Natural killer cell (primary cell): ENCODE measurements at regions not wholly inside any gene's neighbourhood (a gene's known extent, or its start where the extent isn't known, plus 50 kb on each side); places are given as distances from the start of the nearest gene placed in this dataset.

Experiments
- ATAC-seq, 3 donors: fragments of 150-1000 bp in 2 of 3; fragments of 200-7000 bp in 1 of 3; cut with Tn5 transposase; 1 replicate in 1 of 3; 2 replicates in 2 of 3; pipeline ENCODE4 v1.10.0; 2021; ENCODE audit warnings: mild to moderate bottlenecking in 2 of 3, moderate library complexity in 2 of 3
- DNase-seq, 2 donors: peaks; one replicate each; pipeline versions ENCODE4 v3.0.0 to v3.0.0-alpha.2; 2013 to 2021; ENCODE audit warnings: mixed read lengths in 1 of 2
- H3K27ac ChIP-seq: one replicate; pipeline ENCODE4 v1.5.1; 2013; ENCODE audit warnings: mild to moderate bottlenecking, low read length
- H3K27me3 ChIP-seq: one replicate; pipeline ENCODE4 v1.6.1; 2013; ENCODE audit warnings: low read length; ENCODE audit not compliant: control insufficient read depth, insufficient read depth
- H3K36me3 ChIP-seq: one replicate; pipeline ENCODE4 v1.6.1; 2013; ENCODE audit warnings: low read length; ENCODE audit not compliant: control insufficient read depth, insufficient read depth
- H3K4me1 ChIP-seq: one replicate; pipeline ENCODE4 v1.6.1; 2013; ENCODE audit warnings: low read length; ENCODE audit not compliant: control insufficient read depth, insufficient read depth
- H3K4me3 ChIP-seq: one replicate; pipeline ENCODE4 v1.5.1; 2013; ENCODE audit warnings: low read length
- H3K9me3 ChIP-seq: one replicate; pipeline ENCODE4 v1.6.1; 2013; ENCODE audit warnings: low read length; ENCODE audit not compliant: control insufficient read depth, insufficient read depth
- H3K27ac Mint-ChIP-seq, 2 donors: one replicate each; pipeline ENCODE4 v1.8.0; 2022; ENCODE audit warnings: mild to moderate bottlenecking in 2 of 2, mixed read lengths in 2 of 2, moderate library complexity in 1 of 2
- H3K27me3 Mint-ChIP-seq, 2 donors: one replicate each; pipeline ENCODE4 v1.8.0; 2022; ENCODE audit warnings: low read depth in 2 of 2, mixed read lengths in 2 of 2
- H3K36me3 Mint-ChIP-seq: one replicate; pipeline ENCODE4 v1.8.0; 2022; ENCODE audit warnings: mixed read lengths
- H3K4me1 Mint-ChIP-seq, 2 donors: one replicate each; pipeline ENCODE4 v1.8.0; 2022; ENCODE audit warnings: mixed read lengths in 2 of 2
- H3K4me3 Mint-ChIP-seq: one replicate; pipeline ENCODE4 v1.8.0; 2022; ENCODE audit warnings: mild to moderate bottlenecking, moderate library complexity, mixed read lengths
- H3K9me3 Mint-ChIP-seq, 2 donors: one replicate each; pipeline ENCODE4 v1.8.0; 2022; ENCODE audit warnings: mixed read lengths in 2 of 2
- CTCF ChIP-seq: fragments of 200-600 bp; IDR thresholded peaks from one replicate; pipeline ENCODE4 v1.8.0; 2022; ENCODE audit warnings: antibody characterized with exemption
- WGBS: methylation state at CpG from one replicate; pipeline ENCODE4 v1.1.7; 2013; ENCODE audit warnings: missing lambda C conversion rate; ENCODE audit not compliant: insufficient coverage; 5-methylcytosine and 5-hydroxymethylcytosine counted together
- intact Hi-C: fragments of 100-400 bp; cut with micrococcal nuclease; formaldehyde crosslinking; loops from one replicate; pipeline ENCODE4 v1.14.2; 2022

- Mint-ChIP-seq H3K27ac (no peak overlapping the region), H3K36me3 (no peaks in the 10 kb centered on the region), H3K27me3 (no peaks in the 10 kb centered on the region), H3K9me3 (peaks cover 2 to 3% of the 10 kb centered on the region in 2 donors), H3K4me1 (peaks cover 7 to 10% of the 10 kb centered on the region in 2 donors), H3K4me3 (no peak overlapping the region)
- 53% methylated on average over 1 of the region's 2 CpGs for WGBS
- ATAC-seq: no peak
- no peak for DNase-seq
- Histone ChIP-seq H3K27ac (no peak overlapping the region), H3K4me3 (no peak overlapping the region), H3K9me3 (no peaks in the 10 kb centered on the region), H3K36me3 (no peaks in the 10 kb centered on the region), H3K27me3 (no peaks in the 10 kb centered on the region), H3K4me1 (no peaks in the 10 kb centered on the region)
- intact Hi-C loops: no loop called here
- no peak for TF ChIP-seq CTCF
Measured at GRCh38 chr2:123648956-123649355, 376.1 kb upstream of the CNTNAP5 start.

GRCh38 chr2:123651151-123651550, 373.9 kb upstream of the CNTNAP5 start:
- H3K4me3 Mint-ChIP-seq: no peak overlapping the region

GRCh38 chr2:123652320-123652719, 372.8 kb upstream of the CNTNAP5 start:
- H3K4me1 Mint-ChIP-seq: peaks cover 10 to 14% of the 10 kb centered on the region in 2 donors
- H3K36me3 Mint-ChIP-seq: no peaks in the 10 kb centered on the region
- no peak for TF ChIP-seq CTCF
- DNase-seq (no peak), ATAC-seq (no peak)
- no peak overlapping the region for H3K4me3 Mint-ChIP-seq
- no peaks in the 10 kb centered on the region for H3K9me3 ChIP-seq
- H3K27me3 Mint-ChIP-seq: no peaks in the 10 kb centered on the region
- no peaks in the 10 kb centered on the region for H3K36me3 ChIP-seq
- no peak overlapping the region for H3K27ac ChIP-seq
- 73% methylated on average over 1 of the region's 1 CpG for WGBS
- H3K9me3 Mint-ChIP-seq: peaks cover 7 to 8% of the 10 kb centered on the region in 2 donors
- no peak overlapping the region for H3K27ac Mint-ChIP-seq
- intact Hi-C loops: no loop called here
- H3K4me3 ChIP-seq: no peak overlapping the region
- H3K4me1 ChIP-seq: peaks cover 5% of the 10 kb centered on the region
- H3K27me3 ChIP-seq: no peaks in the 10 kb centered on the region

More at GRCh38 chr2:123651151-123651550, 373.9 kb upstream of the CNTNAP5 start:
- peaks cover 5% of the 10 kb centered on the region in 2 donors for H3K9me3 Mint-ChIP-seq
- no peaks in the 10 kb centered on the region for H3K36me3 Mint-ChIP-seq
- 78% methylated on average over 5 of the region's 5 CpGs for WGBS
- peaks cover 10 to 14% of the 10 kb centered on the region in 2 donors for H3K4me1 Mint-ChIP-seq
- no peaks in the 10 kb centered on the region for H3K36me3 ChIP-seq
- no peak for DNase-seq
- TF ChIP-seq CTCF: no peak
- H3K4me1 ChIP-seq: peaks cover 5% of the 10 kb centered on the region
- intact Hi-C loops: no loop called here
- H3K27ac ChIP-seq: no peak overlapping the region
- H3K27me3 Mint-ChIP-seq: no peaks in the 10 kb centered on the region
- no peak overlapping the region for H3K27ac Mint-ChIP-seq
- no peaks in the 10 kb centered on the region for H3K27me3 ChIP-seq
- no peaks in the 10 kb centered on the region for H3K9me3 ChIP-seq
- no peak overlapping the region for H3K4me3 ChIP-seq
- ATAC-seq: no peak

GRCh38 chr2:123656590-123656989, 368.5 kb upstream of the CNTNAP5 start:
- Mint-ChIP-seq H3K9me3 (peaks cover 21 to 25% of the 10 kb centered on the region in 2 donors), H3K27me3 (no peaks in the 10 kb centered on the region), H3K27ac (no peak overlapping the region), H3K4me3 (no peak overlapping the region), H3K4me1 (peaks cover 0 to 9% of the 10 kb centered on the region in 2 donors), H3K36me3 (peaks cover 26% of the 10 kb centered on the region)
- Histone ChIP-seq H3K9me3 (peaks cover 13% of the 10 kb centered on the region), H3K4me1 (peaks cover 5% of the 10 kb centered on the region), H3K27ac (no peak overlapping the region), H3K4me3 (no peak overlapping the region), H3K27me3 (no peaks in the 10 kb centered on the region), H3K36me3 (no peaks in the 10 kb centered on the region)
- WGBS: 46% methylated on average over 1 of the region's 4 CpGs
- DNase-seq (no peak), ATAC-seq (no peak)
- intact Hi-C loops: no loop called here
- TF ChIP-seq CTCF: no peak
